ENCODE measurements at regions not wholly inside any gene's neighbourhood (a gene's known extent, or its start where the extent isn't known, plus 50 kb on each side); places are given as distances from the start of the nearest gene placed in this dataset.

DNA sequence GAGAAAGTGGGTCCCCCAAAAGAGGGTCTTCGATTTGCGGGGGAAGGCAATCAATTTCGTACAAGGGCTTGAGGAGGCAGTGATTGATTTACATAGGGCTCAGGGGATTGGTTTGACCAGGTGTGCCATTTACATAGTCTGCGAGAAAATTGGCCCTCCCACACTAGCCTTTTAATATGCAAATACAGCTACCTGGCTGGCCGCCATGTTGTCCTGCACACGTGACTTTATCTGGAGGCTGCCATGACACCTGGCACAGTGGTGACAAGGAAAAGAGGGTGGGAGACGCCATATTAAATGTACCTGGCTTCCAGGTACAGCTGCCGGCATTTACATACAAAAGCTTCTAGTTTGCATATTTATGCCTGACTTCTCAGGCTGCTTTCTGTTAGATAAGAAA lies 1577.2 kb upstream of the LRRTM3 start:
- Mint-ChIP-seq H3K9me3 (peaks cover 8% of the 10 kb centered on the region), H3K27ac (no peak overlapping the region), H3K36me3 (ENCODE audit: low read depth) (no peaks in the 10 kb centered on the region), H3K4me1 (no peaks in the 10 kb centered on the region), H3K4me3 (no peak overlapping the region), H3K27me3 (no peaks in the 10 kb centered on the region)
- ATAC-seq (ENCODE audit: low read depth) = no peak
- intact Hi-C loops (cut with micrococcal nuclease) = no loop called here
- no peak for DNase-seq
- ChIA-PET CTCF (no interaction called here), POLR2A (no interaction called here)
- TF ChIP-seq CTCF (IDR thresholded peaks at IDR 0.05) = no peak

GRCh38 chr10:65350611-65351010 lies 1575.2 kb upstream of the LRRTM3 start:
- intact Hi-C loops (cut with micrococcal nuclease) = no loop called here
- no peak for DNase-seq
- ATAC-seq (ENCODE audit: low read depth) = no peak
- H3K36me3 Mint-ChIP-seq (ENCODE audit: low read depth) = no peaks in the 10 kb centered on the region
- H3K9me3 Mint-ChIP-seq = peaks cover 8% of the 10 kb centered on the region
- no peak overlapping the region for H3K27ac Mint-ChIP-seq
- no peaks in the 10 kb centered on the region for H3K27me3 Mint-ChIP-seq
- no peak overlapping the region for H3K4me3 Mint-ChIP-seq
- no peak for TF ChIP-seq CTCF (IDR thresholded peaks at IDR 0.05)
- POLR2A ChIA-PET = no interaction called here
- CTCF ChIA-PET = no interaction called here
- no peaks in the 10 kb centered on the region for H3K4me1 Mint-ChIP-seq

- H3K4me1 Mint-ChIP-seq = no peaks in the 10 kb centered on the region
- ATAC-seq (ENCODE audit: low read depth) (no peak), DNase-seq (no peak)
- H3K4me3 Mint-ChIP-seq = no peak overlapping the region
- H3K27ac Mint-ChIP-seq = no peak overlapping the region
- ChIA-PET CTCF (no interaction called here), POLR2A (no interaction called here)
- no peak for TF ChIP-seq CTCF (IDR thresholded peaks at IDR 0.05)
- peaks cover 5% of the 10 kb centered on the region for H3K9me3 Mint-ChIP-seq
- intact Hi-C loops (cut with micrococcal nuclease) = no loop called here
- H3K27me3 Mint-ChIP-seq = no peaks in the 10 kb centered on the region
- H3K36me3 Mint-ChIP-seq (ENCODE audit: low read depth) = no peaks in the 10 kb centered on the region
These were observed 1570.6 kb upstream of the LRRTM3 start for GRCh38 chr10:65355141-65355680.

DNA sequence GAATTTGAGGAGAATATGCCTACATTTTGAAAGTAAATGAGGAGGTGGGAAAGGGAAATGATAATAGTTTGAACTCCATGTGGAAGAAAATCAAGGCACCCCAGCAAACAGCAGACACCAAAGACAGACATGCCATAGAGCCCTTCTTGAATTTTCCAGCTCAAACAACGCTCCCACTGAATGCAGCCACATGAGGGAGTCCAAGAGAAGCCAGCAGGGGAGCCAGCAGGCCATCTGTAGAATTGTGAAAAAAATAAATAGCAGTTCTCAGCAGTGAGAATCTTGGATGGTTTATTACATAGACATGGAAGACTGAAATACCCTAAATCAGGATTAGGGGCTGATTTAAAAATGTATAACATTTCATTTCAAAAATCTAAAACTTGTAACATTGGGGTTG lies 1567.3 kb upstream of the LRRTM3 start:
- DNase-seq = no peak
- ChIA-PET CTCF (no interaction called here), POLR2A (no interaction called here)
- H3K9me3 Mint-ChIP-seq = peaks cover 2% of the 10 kb centered on the region
- H3K4me1 Mint-ChIP-seq = no peaks in the 10 kb centered on the region
- H3K27me3 Mint-ChIP-seq = no peaks in the 10 kb centered on the region
- ATAC-seq (ENCODE audit: low read depth) = no peak
- intact Hi-C loops (cut with micrococcal nuclease) = no loop called here
- no peaks in the 10 kb centered on the region for H3K36me3 Mint-ChIP-seq (ENCODE audit: low read depth)
- no peak overlapping the region for H3K4me3 Mint-ChIP-seq
- TF ChIP-seq CTCF (IDR thresholded peaks at IDR 0.05) = no peak
- no peak overlapping the region for H3K27ac Mint-ChIP-seq

DNA sequence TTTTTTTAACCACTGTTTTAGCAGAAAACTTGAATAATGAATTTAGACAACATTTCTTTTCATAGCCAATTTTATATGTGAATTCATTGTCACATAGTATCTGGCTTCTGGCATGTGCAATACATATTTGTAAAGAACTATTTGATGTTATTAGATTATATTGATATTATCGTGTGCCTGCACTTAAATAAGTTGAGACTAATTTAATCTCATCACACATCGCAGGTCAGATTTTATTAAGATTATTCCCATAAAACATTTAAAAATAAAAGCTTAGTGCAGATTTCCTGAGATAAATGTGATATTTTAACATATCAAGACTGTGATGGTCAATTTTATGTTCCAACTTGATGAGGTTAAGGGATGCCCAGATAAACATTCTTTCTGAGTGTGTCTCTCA lies 1565.3 kb upstream of the LRRTM3 start:
- no peaks in the 10 kb centered on the region for H3K4me1 Mint-ChIP-seq
- ATAC-seq (ENCODE audit: low read depth) = no peak
- H3K36me3 Mint-ChIP-seq (ENCODE audit: low read depth) = no peaks in the 10 kb centered on the region
- H3K27ac Mint-ChIP-seq = no peak overlapping the region
- intact Hi-C loops (cut with micrococcal nuclease) = no loop called here
- peaks cover 4% of the 10 kb centered on the region for H3K9me3 Mint-ChIP-seq
- ChIA-PET POLR2A (no interaction called here), CTCF (no interaction called here)
- no peak for TF ChIP-seq CTCF (IDR thresholded peaks at IDR 0.05)
- no peak for DNase-seq
- no peak overlapping the region for H3K4me3 Mint-ChIP-seq
- H3K27me3 Mint-ChIP-seq = no peaks in the 10 kb centered on the region
